ENCODE measurements at regions not wholly inside any gene's neighbourhood (a gene's known extent, or its start where the extent isn't known, plus 50 kb on each side); places are given as distances from the start of the nearest gene placed in this dataset.
"Not testable (repeated sequence)": the region's sequence is repeated elsewhere in the genome, so short reads cannot be mapped to it uniquely, and the experiment has no call there.

GRCh38 chr2:128666596-128666995 lies 347.9 kb upstream of the HS6ST1 start:
- no peaks in the 10 kb centered on the region for H3K36me3 ChIP-seq (ENCODE audit: control insufficient read depth, insufficient read depth, low read length)
- no peaks in the 10 kb centered on the region for H3K9me3 ChIP-seq (ENCODE audit: control insufficient read depth, low read length)
- no peak overlapping the region for H3K4me3 ChIP-seq (ENCODE audit: low read depth, low read length)
- no peak overlapping the region for H3K4me2 ChIP-seq (ENCODE audit: low read length)
- no peak overlapping the region for H3K9ac ChIP-seq
- no peak overlapping the region for H3K27ac ChIP-seq
- no peaks in the 10 kb centered on the region for H3K79me2 ChIP-seq
- TF ChIP-seq CTCF (IDR thresholded peaks at IDR 0.05) = no peak
- H3K4me1 ChIP-seq = no peaks in the 10 kb centered on the region
- no peaks in the 10 kb centered on the region for H3K27me3 ChIP-seq (ENCODE audit: control insufficient read depth, insufficient read depth, low read length)
- H2AFZ ChIP-seq = no peak overlapping the region

- Histone ChIP-seq H3K9me3 (ENCODE audit: control insufficient read depth, low read length) (no peaks in the 10 kb centered on the region), H3K79me2 (no peaks in the 10 kb centered on the region), H3K4me1 (no peaks in the 10 kb centered on the region), H3K4me3 (ENCODE audit: low read depth, low read length) (no peak overlapping the region), H3K27me3 (ENCODE audit: control insufficient read depth, insufficient read depth, low read length) (no peaks in the 10 kb centered on the region), H3K4me2 (ENCODE audit: low read length) (no peak overlapping the region), H3K9ac (no peak overlapping the region), H2AFZ (no peak overlapping the region), H3K27ac (no peak overlapping the region), H3K36me3 (ENCODE audit: control insufficient read depth, insufficient read depth, low read length) (no peaks in the 10 kb centered on the region)
- TF ChIP-seq CTCF (IDR thresholded peaks at IDR 0.05) = no peak
These were observed 348.7 kb upstream of the HS6ST1 start for GRCh38 chr2:128667391-128667790.

GRCh38 chr2:128668946-128669345 lies 350.3 kb upstream of the HS6ST1 start:
- H3K9ac ChIP-seq = no peak overlapping the region
- no peaks in the 10 kb centered on the region for H3K79me2 ChIP-seq
- H3K4me1 ChIP-seq = no peaks in the 10 kb centered on the region
- no peaks in the 10 kb centered on the region for H3K36me3 ChIP-seq (ENCODE audit: control insufficient read depth, insufficient read depth, low read length)
- no peaks in the 10 kb centered on the region for H3K27me3 ChIP-seq (ENCODE audit: control insufficient read depth, insufficient read depth, low read length)
- TF ChIP-seq CTCF (IDR thresholded peaks at IDR 0.05) = no peak
- no peak overlapping the region for H2AFZ ChIP-seq
- H3K27ac ChIP-seq = no peak overlapping the region
- no peak overlapping the region for H3K4me2 ChIP-seq (ENCODE audit: low read length)
- H3K9me3 ChIP-seq (ENCODE audit: control insufficient read depth, low read length) = no peaks in the 10 kb centered on the region
- no peak overlapping the region for H3K4me3 ChIP-seq (ENCODE audit: low read depth, low read length)

DNA sequence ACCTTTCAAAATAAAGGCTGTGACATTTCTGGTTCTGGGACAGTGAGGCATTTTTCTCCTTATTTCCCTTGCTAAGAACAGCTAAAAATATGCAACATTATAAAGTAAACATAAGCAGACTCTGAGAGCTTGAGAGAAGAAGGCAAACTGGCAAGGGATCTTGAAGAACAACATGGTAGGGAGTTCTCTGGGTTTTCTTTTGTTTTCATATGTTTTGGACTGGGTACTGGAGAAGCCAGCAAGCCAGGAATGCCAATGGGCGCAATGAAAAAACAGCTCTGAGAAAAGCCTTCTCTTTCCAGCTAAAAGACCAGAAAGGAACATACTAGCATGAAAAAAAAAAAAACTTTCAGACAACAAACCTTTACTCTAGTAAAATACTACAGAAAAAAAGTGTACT lies 351.4 kb upstream of the HS6ST1 start:
- no peaks in the 10 kb centered on the region for H3K79me2 ChIP-seq
- H3K27me3 ChIP-seq (ENCODE audit: control insufficient read depth, insufficient read depth, low read length) = no peaks in the 10 kb centered on the region
- no peak overlapping the region for H3K4me2 ChIP-seq (ENCODE audit: low read length)
- H3K9me3 ChIP-seq (ENCODE audit: control insufficient read depth, low read length) = no peaks in the 10 kb centered on the region
- H3K9ac ChIP-seq = no peak overlapping the region
- H3K27ac ChIP-seq = no peak overlapping the region
- H3K4me3 ChIP-seq (ENCODE audit: low read depth, low read length) = no peak overlapping the region
- H3K4me1 ChIP-seq = no peaks in the 10 kb centered on the region
- H3K36me3 ChIP-seq (ENCODE audit: control insufficient read depth, insufficient read depth, low read length) = no peaks in the 10 kb centered on the region
- H2AFZ ChIP-seq = no peak overlapping the region
- no peak for TF ChIP-seq CTCF (IDR thresholded peaks at IDR 0.05)

DNA sequence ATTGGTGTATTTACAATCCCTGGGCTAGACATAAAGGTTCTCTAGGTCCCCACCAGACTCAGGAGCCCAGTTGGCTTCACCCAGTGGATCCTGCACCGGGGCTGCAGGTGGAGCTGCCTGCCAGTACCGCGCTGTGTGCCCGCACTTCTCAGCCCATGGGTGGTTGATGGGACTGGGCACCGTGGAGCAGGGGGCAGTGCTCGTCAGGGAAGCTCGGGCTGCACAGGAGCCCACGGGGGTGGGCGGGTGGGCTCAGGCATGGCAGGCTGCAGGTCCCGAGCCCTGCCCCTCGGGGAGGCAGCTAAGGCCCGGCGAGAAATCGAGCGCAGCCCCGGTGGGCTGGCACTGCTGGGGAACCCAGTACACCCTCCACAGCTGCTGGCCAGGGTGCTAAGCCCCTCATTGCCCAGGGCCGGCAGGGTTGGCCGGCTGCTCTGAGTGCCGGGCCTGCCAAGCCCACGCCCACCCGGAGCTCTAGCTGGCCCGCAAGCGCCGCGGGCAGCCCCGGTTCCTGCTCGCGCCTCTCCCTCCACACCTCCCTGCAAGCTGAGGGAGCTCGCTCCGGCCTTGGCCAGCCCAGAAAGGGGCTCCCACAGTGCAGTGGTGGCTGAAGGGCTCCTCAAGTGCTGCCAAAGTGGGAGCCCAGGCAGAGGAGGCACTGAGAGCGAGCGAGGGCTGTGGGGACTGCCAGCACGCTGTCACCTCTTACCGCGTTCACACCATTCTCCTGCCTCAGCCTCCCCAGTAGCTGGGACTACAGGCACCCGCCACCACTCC lies 353.5 kb upstream of the HS6ST1 start:
- H3K4me3 ChIP-seq (ENCODE audit: low read depth, low read length); H3K27ac ChIP-seq; H3K36me3 ChIP-seq (ENCODE audit: control insufficient read depth, insufficient read depth, low read length); H3K27me3 ChIP-seq (ENCODE audit: control insufficient read depth, insufficient read depth, low read length); H3K79me2 ChIP-seq; H3K4me1 ChIP-seq; H3K9me3 ChIP-seq (ENCODE audit: control insufficient read depth, low read length); H3K4me2 ChIP-seq (ENCODE audit: low read length); H2AFZ ChIP-seq; H3K9ac ChIP-seq: not testable (repeated sequence)

DNA sequence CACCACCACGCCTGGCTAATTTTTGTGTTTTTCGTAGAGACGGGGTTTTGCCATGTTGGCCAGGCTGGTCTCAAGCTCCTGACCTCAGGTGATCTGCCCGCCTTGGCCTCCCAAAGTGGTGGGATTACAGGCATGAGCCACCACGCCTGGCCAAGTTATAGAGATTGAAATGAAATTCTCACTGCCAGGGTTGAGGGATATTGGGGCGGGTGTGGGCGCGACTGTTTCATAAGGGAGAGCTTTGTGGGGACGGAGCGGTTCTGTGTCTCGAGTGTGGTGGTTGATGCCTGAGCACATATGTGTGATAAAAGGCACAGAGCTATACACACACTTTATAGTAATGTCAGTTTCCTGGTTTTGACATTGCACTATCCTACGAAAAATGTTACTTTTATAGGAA lies 361.0 kb upstream of the HS6ST1 start:
- not testable (repeated sequence) for H3K27me3 ChIP-seq (ENCODE audit: control insufficient read depth, insufficient read depth, low read length); H3K9ac ChIP-seq; H3K9me3 ChIP-seq (ENCODE audit: control insufficient read depth, low read length); H3K4me2 ChIP-seq (ENCODE audit: low read length); H3K4me3 ChIP-seq (ENCODE audit: low read depth, low read length); H3K79me2 ChIP-seq; H3K27ac ChIP-seq; H2AFZ ChIP-seq; H3K4me1 ChIP-seq; H3K36me3 ChIP-seq (ENCODE audit: control insufficient read depth, insufficient read depth, low read length)

Data from parathyroid adenoma (tissue), 2 donors.